Stomach (tissue), 8 donors: ENCODE measurements at regions not wholly inside any gene's neighbourhood (a gene's known extent, or its start where the extent isn't known, plus 50 kb on each side); places are given as distances from the start of the nearest gene placed in this dataset.

ENCODE experiments used
- DNase-seq, 2 donors: peaks; one replicate each; pipeline versions ENCODE4 v3.0.0 to v3.0.0-alpha.2; 2013 to 2019
- H3K27ac ChIP-seq, 5 donors: fragments of 200-600 bp in 4 of 5; sonication (generic) in 4 of 5; one replicate each; pipeline ENCODE4 v1.5.1; 2013 to 2019; ENCODE audit warnings: mild to moderate bottlenecking in 1 of 5, moderate library complexity in 1 of 5
- H3K27me3 ChIP-seq, 3 donors: fragments of 200-600 bp; sonication (generic); one replicate each; pipeline ENCODE4 v1.5.1; 2017 to 2019; ENCODE audit warnings: mixed run types in 1 of 3
- H3K36me3 ChIP-seq, 4 donors: fragments of 200-600 bp; sonication (generic); 1 replicate in 3 of 4; 2 replicates in 1 of 4; pipeline ENCODE4 v1.5.1; 2016 to 2019
- H3K4me1 ChIP-seq, 4 donors: fragments of 200-600 bp; sonication (generic); one replicate each; pipeline ENCODE4 v1.5.1; 2016 to 2019
- H3K4me3 ChIP-seq, 4 donors: fragments of 200-600 bp; sonication (generic) in 3 of 4; one replicate each; pipeline ENCODE4 v1.5.1; 2016 to 2019; ENCODE audit warnings: mild to moderate bottlenecking in 1 of 4
- H3K9me3 ChIP-seq, 4 donors: fragments of 200-600 bp; sonication (generic); one replicate each; pipeline ENCODE4 v1.5.1; 2016 to 2019
- EP300 ChIP-seq: sonication (generic); formaldehyde crosslinking; IDR thresholded peaks from one replicate; pipeline ENCODE4 v1.6.1; 2017; ENCODE audit warnings: antibody characterized with exemption
- POLR2A ChIP-seq, 4 donors: fragments of 450-650 bp; IDR thresholded peaks; one replicate each; pipeline ENCODE4 v1.6.1; 2016; ENCODE audit warnings: antibody characterized with exemption in 4 of 4, control low read depth in 2 of 4, mild to moderate bottlenecking in 1 of 4, moderate library complexity in 1 of 4
- POLR2AphosphoS5 ChIP-seq, 3 donors: sonication (generic); formaldehyde crosslinking; IDR thresholded peaks; one replicate each; pipeline ENCODE4 v1.6.1; 2016; ENCODE audit warnings: antibody characterized with exemption in 3 of 3
- WGBS, 5 donors: extraction: QIAGEN DNeasy Blood & Tissue Kit in 3 of 5; methylation state at CpG; one replicate each; pipeline versions ENCODE4 v1.1.5 to v1.1.7; 2013 to 2018; 5-methylcytosine and 5-hydroxymethylcytosine counted together
- intact Hi-C: fragments of 100-400 bp; cut with DNase I; formaldehyde crosslinking; loops from one replicate; pipeline ENCODE4 v1.15.1; 2023; ENCODE audit warnings: low total_unique reads
- TF ChIP-seq, protein P1 (sequence below), 7 experiments: fragments of 450-650 bp in 4 of 7; fragments of 200-600 bp in 3 of 7; sonication (generic) in 3 of 7; IDR thresholded peaks; one replicate each; pipeline ENCODE4 v1.5.1; 2016 to 2019; ENCODE audit warnings: antibody characterized with exemption in 7 of 7, control low read depth in 2 of 7, mild to moderate bottlenecking in 1 of 7
- donor health status: healthy with polysubstance abuse.
- donor health status: Bipolar disorder and iron deficiency.
- donor health status: healthy.

DNA sequence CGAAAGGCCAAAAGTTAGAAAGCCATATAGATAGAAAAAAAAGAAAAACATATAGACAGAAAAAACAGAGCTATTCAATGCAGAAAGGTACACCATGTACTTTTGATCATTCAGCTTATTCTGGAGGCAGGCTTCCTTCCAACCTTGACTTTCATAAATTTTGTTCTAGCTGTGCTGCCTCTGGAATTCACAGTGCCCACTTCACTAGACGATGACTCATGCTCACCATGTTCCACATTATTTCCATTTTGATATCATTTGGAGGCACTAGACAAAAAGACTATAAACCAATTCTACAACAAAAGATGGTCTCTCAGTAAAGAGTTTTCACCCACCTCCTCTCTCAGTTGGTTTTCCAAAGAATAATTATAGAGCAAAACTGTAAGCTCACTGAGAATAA, 229.0 kb upstream of the IPO5 start:
- peaks cover 0 to 4% (median 0%) of the 10 kb centered on the region in 4 donors for H3K4me1 ChIP-seq
- H3K27ac ChIP-seq, result no peak overlapping the region
- H3K4me3 ChIP-seq, result no peak overlapping the region
- TF ChIP-seq POLR2A (IDR thresholded peaks at IDR 0.05), result no peak
- no peak for DNase-seq
- intact Hi-C loops, result no loop called here
- H3K9me3 ChIP-seq, result no peaks in the 10 kb centered on the region
- no peaks in the 10 kb centered on the region for H3K36me3 ChIP-seq
- no peaks in the 10 kb centered on the region for H3K27me3 ChIP-seq
- WGBS, 5 donors, result 84 to 92% (median 89%) methylated on average over 2 of the region's 2 CpGs

GRCh38 chr13:97726664-97727280, 226.7 kb upstream of the IPO5 start:
- Histone ChIP-seq H3K9me3 (no peaks in the 10 kb centered on the region), H3K27me3 (no peaks in the 10 kb centered on the region), H3K36me3 (no peaks in the 10 kb centered on the region), H3K4me3 (no peak overlapping the region), H3K4me1 (peaks cover 0 to 4% (median 0%) of the 10 kb centered on the region in 4 donors), H3K27ac (no peak overlapping the region)
- TF ChIP-seq, protein P1, sequence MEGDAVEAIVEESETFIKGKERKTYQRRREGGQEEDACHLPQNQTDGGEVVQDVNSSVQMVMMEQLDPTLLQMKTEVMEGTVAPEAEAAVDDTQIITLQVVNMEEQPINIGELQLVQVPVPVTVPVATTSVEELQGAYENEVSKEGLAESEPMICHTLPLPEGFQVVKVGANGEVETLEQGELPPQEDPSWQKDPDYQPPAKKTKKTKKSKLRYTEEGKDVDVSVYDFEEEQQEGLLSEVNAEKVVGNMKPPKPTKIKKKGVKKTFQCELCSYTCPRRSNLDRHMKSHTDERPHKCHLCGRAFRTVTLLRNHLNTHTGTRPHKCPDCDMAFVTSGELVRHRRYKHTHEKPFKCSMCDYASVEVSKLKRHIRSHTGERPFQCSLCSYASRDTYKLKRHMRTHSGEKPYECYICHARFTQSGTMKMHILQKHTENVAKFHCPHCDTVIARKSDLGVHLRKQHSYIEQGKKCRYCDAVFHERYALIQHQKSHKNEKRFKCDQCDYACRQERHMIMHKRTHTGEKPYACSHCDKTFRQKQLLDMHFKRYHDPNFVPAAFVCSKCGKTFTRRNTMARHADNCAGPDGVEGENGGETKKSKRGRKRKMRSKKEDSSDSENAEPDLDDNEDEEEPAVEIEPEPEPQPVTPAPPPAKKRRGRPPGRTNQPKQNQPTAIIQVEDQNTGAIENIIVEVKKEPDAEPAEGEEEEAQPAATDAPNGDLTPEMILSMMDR (IDR thresholded peaks at IDR 0.05), result no peak
- TF ChIP-seq POLR2A (IDR thresholded peaks at IDR 0.05) (no peak), EP300 (no peak), POLR2AphosphoS5 (IDR thresholded peaks at IDR 0.05) (no peak)
- DNase-seq, result peak in 1 of 2 donors; percentile 10
- intact Hi-C loops, result no loop called here
- WGBS, 5 donors, result 64 to 80% (median 68%) methylated on average over 4 of the region's 4 CpGs

GRCh38 chr13:97727991-97728390, 225.5 kb upstream of the IPO5 start:
- WGBS, 5 donors, result 92 to 93% (median 93%) methylated on average over 4 of the region's 4 CpGs

DNA sequence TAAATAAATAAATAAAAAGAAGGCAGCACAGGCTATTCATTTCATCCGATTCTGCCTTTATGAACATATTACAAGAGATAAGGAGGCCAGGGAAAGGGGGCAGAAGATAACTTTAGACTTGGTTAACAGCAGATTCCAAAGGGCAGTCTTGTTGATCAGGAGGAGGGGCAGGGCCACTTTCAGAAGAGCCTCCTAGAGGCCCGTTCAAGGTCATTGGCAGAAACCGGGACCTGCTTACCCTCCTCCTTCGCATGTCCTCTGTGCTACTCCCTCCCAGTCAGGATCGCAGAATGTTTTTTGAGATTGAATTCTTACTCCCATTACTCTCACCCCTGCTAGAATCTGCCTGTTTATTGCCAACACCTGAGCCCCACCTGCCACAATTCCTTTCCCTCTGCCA, 217.0 kb upstream of the IPO5 start:
- no peak for DNase-seq
- no peaks in the 10 kb centered on the region for H3K27me3 ChIP-seq
- WGBS, 5 donors, result 62 to 77% (median 63%) methylated on average over 5 of the region's 5 CpGs
- no peak overlapping the region for H3K27ac ChIP-seq
- H3K9me3 ChIP-seq, result no peaks in the 10 kb centered on the region
- TF ChIP-seq POLR2AphosphoS5 (IDR thresholded peaks at IDR 0.05) (no peak), POLR2A (IDR thresholded peaks at IDR 0.05) (no peak), EP300 (no peak)
- TF ChIP-seq, protein P1 (IDR thresholded peaks at IDR 0.05), result no peak
- H3K36me3 ChIP-seq, result no peaks in the 10 kb centered on the region
- intact Hi-C loops, result no loop called here
- H3K4me1 ChIP-seq, result no peaks in the 10 kb centered on the region
- no peak overlapping the region for H3K4me3 ChIP-seq

More at GRCh38 chr13:97727991-97728390, 225.5 kb upstream of the IPO5 start:
- intact Hi-C loops, result no loop called here
- Histone ChIP-seq H3K36me3 (no peaks in the 10 kb centered on the region), H3K27me3 (no peaks in the 10 kb centered on the region), H3K4me1 (peaks cover 0 to 4% (median 0%) of the 10 kb centered on the region in 4 donors), H3K27ac (no peak overlapping the region), H3K4me3 (no peak overlapping the region), H3K9me3 (no peaks in the 10 kb centered on the region)
- TF ChIP-seq EP300, result no peak
- TF ChIP-seq, protein P1 (IDR thresholded peaks at IDR 0.05), result no peak
- no peak for TF ChIP-seq POLR2AphosphoS5 (IDR thresholded peaks at IDR 0.05)
- no peak for TF ChIP-seq POLR2A (IDR thresholded peaks at IDR 0.05)
- no peak for DNase-seq

- DNase-seq, result no peak
- no peaks in the 10 kb centered on the region for H3K36me3 ChIP-seq
- 61 to 78% (median 74%) methylated on average over 2 of the region's 2 CpGs for WGBS, 5 donors
- no peaks in the 10 kb centered on the region for H3K27me3 ChIP-seq
- TF ChIP-seq, protein P1 (IDR thresholded peaks at IDR 0.05), result no peak
- no peak for TF ChIP-seq POLR2AphosphoS5 (IDR thresholded peaks at IDR 0.05)
- TF ChIP-seq EP300, result no peak
- no peak for TF ChIP-seq POLR2A (IDR thresholded peaks at IDR 0.05)
- no peaks in the 10 kb centered on the region for H3K9me3 ChIP-seq
- H3K4me1 ChIP-seq, result no peaks in the 10 kb centered on the region
- H3K27ac ChIP-seq, result no peak overlapping the region
- no peak overlapping the region for H3K4me3 ChIP-seq
- intact Hi-C loops, result no loop called here
Observed at GRCh38 chr13:97742084-97742483, 211.4 kb upstream of the IPO5 start.
